GM21381 (cell line): ENCODE measurements at regions not wholly inside any gene's neighbourhood (a gene's known extent, or its start where the extent isn't known, plus 50 kb on each side); places are given as distances from the start of the nearest gene placed in this dataset.
"Not testable (repeated sequence)": the region's sequence is repeated elsewhere in the genome, so short reads cannot be mapped to it uniquely, and the experiment has no call there.

Source experiments
- ATAC-seq: cut with Tn5 transposase; IDR thresholded peaks from one replicate; pipeline ENCODE4 v1.9.1; 2021; ENCODE audit warnings: mild to moderate bottlenecking, moderate library complexity; ENCODE audit not compliant: unreplicated experiment

DNA sequence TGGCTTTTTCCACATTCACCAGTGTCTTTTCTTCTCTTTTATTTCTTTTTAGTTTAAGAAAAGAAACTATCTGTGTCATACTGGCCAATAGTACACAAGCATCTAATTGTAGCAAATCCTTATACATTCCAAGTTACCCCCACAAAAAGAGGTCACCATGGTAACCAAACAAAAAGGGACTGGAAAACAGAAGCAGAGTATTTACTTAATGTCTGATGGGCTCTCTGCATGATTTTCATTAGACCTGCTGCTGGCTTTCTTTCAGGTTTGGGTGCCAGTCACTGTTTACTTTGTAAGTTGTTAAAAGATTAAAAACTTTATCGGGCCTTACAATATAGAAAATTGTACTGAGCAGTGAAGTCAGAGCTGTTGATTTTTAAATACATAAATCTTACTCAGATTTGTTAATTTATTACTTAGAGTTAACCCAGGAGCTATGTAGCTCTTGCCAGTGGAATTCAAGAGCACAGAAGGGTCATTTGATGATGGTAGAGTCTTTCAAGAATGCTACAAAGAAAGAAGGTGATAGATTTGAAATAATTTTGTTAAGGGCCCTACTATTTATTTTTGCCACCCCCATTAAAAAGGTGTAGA lies 123.9 kb downstream of the BRMS1L start:
- no peak for ATAC-seq

DNA sequence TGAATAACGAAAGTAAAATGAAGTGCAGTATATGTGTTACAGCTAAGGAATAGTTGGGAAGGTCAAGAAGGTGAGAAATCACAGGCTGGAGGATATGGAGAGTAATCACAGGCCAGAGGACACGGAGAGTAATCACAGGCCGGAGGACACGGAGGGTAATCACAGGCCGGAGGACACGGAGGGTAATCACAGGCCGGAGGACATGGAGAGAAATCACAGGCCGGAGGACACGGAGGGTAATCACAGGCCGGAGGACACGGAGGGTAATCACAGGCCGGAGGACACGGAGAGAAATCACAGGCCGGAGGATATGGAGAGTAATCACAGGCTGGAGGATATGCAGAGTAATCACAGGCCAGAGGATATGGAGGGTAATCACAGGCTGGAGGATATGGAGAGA lies 121.8 kb downstream of the BRMS1L start:
- ATAC-seq: not testable (repeated sequence)

DNA sequence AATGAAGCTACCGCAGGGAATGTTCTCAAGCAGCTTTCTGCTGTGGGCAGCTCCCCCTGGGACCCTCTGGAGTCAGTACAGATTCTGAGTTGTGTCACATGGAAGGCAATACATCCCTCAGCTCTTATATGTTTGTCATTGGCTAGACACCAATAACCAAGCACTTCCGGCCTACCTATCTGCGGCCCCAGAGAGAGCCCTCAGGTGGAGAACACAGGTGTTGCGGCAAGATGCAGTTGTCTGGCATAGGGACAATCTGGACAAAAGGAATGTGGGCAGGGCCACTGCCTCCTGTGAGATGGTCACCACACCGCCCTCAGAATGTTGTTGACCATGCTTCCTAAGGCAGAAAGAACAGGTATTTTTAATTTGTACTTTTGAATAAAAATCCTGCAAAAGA lies 118.7 kb downstream of the BRMS1L start:
- no peak for ATAC-seq

DNA sequence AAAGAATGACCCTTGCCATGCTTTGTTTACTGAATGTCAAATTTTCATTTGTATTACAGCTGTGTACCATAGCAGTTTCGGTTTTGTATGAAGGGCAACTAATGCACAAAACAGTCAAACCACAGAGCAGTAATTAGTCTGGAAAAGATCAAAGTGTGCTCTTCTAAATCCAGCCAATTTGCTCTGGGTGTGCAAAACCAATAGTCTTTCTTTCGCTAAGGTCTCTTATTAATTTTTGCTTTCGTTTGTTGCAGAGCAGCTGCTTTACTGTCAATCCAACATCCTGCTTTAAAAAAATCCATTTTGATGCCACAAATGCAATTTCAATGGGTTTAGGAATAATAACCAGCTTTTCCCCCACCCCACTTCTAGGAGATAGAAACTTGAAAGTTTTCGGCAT lies 114.2 kb downstream of the BRMS1L start:
- peak; percentile 72 for ATAC-seq

DNA sequence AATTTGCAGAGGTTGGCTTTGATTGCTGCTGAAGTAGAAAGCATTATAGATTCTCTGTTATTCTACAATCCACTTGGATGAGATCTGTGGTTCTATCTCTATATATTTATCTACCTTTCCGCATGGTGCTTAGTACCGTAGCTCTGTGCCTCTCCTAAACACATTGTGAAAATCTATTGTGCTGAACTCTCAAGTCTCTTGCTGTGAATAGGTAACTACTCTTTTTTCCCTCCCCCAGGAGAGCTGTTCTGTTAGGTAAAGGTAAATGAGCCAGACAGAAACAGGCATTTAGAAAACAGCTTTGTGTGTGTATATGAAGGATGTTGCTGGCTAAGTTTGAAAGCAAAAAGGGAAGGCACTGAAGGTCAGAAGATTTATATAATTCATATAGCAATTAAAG lies 112.6 kb downstream of the BRMS1L start:
- ATAC-seq: no peak

DNA sequence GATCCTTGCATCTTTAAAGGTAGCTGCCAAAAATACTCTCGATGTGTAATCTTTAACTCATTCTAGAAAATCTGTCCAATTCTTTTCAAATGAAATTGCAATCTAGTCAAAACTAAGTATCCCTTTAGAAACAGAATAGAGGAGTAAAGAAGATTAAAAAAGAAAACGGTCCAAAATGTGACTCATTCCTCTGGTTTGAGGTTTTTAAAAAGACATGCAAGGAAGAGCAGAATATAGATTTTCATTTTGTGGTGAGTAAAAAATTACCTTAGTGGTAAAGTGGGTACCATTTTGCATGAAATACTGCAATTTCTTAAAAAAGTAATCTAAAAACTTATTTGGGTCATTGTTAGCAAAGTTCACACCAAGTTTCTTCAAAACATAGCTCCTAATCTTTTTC lies 108.4 kb downstream of the BRMS1L start:
- peak; percentile 76 for ATAC-seq

DNA sequence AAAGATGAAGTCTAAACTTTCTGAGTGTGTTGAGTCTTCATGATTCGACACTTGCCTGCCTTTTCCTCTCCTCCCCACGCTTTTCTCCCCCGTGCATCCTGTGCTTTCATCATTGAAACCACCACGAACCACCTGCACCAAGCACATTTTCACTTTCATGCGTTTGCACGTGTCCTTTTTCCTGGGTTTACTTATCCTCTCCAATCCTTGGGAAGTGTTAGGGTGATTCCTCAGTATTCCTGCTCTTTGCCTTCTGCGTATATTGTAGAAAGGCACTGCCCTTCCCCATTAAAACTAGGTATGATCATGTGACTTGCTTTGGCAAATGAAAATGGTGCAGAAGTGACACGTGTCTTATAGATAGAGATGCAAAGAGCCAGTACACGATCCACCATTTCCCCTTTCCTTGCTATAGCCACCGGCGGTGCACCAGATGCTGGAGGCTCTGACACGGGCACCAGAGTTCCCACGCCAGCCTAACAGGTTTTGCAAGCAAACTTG lies 106.6 kb downstream of the BRMS1L start:
- ATAC-seq: peak; percentile 61

DNA sequence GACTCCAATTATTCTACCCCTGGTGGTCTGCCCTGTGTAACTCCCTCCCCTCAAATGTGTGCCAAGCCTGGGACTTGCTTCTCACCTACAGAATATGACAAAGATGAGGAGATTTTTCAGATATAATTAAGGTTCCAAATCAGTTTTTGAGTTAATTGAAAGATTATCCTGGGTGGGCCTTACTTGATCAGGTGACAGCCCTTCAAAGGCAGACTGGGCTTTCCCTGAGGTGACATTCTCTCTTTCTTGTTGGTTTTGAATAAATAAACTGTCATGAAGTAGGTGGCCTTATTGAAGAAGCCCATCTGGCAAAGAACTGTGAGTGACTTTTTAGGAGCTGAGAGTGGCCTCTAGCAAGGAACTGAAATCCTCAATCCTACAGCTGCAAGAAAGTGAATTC lies 106.0 kb downstream of the BRMS1L start:
- no peak for ATAC-seq

DNA sequence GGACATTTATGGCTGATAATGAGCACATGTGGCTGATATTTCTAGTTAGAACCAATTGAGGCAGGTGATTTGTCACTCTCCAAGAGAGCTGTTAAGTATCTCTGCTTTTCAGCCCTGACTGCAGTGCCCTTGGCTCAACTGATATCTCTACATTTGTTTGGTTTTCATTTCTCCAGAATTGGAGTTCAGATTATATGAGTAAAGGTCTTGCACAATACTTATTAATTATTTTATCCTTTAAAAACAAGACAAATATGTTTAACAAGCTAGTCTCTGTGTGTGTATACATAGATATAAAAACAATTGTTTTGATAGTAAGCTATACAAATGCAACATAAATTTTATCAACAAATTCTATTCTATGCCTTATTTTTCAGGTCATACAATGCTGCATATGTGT lies 105.2 kb downstream of the BRMS1L start:
- no peak for ATAC-seq

DNA sequence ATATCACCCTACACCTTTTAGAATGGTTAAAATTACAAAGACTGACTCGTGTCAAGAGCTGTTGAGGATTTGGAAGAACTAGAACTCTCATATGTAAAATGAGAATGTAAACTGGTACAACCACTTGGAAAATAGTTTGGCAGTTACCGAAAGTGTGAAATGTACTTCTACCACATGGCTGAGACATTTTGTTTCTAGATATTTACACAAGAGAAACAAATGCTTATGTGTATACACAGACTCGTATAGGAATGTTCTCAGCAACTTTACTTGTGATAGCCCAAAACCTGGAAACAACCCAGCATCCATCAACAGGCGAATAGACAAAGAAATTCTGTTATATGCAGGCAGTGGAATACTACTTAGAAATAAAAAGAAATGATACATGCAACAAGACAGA lies 103.0 kb downstream of the BRMS1L start:
- no peak for ATAC-seq

DNA sequence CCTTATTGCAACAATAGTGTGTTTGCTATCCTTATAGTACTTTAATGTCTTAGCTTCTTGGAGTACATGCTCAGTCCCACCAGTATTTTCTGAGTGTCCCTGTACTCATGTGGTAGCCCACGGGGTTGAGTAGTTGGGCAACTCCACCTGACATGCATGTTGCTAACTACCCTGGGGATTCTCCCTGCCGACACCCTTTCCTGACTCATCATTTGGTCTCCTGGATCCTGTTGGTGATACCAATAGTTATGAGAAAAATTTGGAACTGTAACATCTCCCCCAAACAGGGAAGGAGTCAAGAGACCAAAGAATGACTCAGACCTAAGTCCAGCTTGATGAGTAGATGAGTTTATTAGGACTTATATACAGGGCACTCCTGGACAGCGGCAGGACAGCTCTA lies 101.6 kb downstream of the BRMS1L start:
- no peak for ATAC-seq

DNA sequence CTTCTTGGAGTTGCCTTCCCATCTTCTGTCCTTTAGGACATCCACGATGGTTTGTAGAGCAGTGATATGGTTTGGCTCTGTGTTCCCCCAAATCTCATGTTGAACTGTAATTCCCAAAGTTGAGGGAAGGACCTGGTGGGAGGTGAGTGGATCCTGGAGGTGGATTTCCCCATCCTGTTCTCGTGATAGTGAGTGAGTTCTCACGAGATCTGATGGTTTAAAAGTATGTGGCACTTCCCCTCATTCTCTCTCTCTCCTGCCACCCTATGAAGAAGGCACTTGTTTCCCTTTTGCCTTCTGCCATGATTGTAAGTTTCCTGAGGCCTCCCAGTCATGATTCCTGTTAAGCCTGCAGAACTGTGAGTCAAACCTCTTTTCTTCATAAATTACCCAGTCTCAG lies 99.2 kb downstream of the BRMS1L start:
- no peak for ATAC-seq

DNA sequence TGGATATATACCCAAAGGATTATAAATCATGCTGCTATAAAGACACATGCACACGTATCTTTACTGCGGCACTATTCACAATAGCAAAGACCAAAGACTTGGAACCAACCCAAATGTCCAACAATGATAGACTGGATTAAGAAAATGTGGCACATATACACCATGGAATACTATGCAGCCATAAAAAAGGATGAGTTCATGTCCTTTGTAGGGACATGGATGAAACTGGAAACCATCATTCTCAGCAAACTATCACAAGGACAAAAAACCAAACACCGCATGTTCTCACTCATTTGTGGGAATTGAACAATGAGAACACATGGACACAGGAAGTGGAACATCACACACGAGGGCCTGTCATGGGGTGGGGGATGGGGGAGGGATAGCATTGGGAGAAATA lies 96.5 kb downstream of the BRMS1L start:
- ATAC-seq: not testable (repeated sequence)

DNA sequence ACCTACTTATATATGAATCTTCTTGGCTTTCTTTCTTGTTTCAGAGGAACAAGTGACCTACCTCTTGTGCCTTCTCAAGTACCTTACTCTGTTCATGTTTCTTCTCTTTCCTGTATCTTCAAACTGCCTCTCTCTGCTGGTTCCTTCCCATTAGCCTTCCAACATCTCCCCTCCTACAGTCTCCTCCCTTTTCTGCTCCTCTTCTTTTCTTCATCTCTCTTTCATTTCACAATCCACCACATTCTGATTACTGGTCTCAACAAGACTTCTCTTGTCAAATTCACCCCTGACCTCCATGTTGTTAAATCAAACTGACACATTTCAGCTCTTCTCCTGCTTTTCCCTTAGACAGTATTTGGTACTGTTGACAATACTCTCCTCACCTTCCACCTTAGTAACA lies 95.6 kb downstream of the BRMS1L start:
- ATAC-seq: no peak
